A673 (cell line): ENCODE measurements at regions not wholly inside any gene's neighbourhood (a gene's known extent, or its start where the extent isn't known, plus 50 kb on each side); places are given as distances from the start of the nearest gene placed in this dataset.

Experiments
- BruUV-seq: library from RNA; stranded (reverse); fragments of 400-500 nt; replicated peaks from 2 replicates; lab custom pipeline; 2021; lab: Mats Ljungman, UMichigan
- CTCF ChIA-PET: fragments of 300-600 bp; sonication (Branson Sonifier 250); formaldehyde crosslinking; loops from one replicate; lab custom pipeline; 2022; ENCODE audit warnings: antibody characterized with exemption; lab: Charles Lee
- POLR2A ChIA-PET: fragments of 300-600 bp; sonication (Branson Sonifier 250); formaldehyde crosslinking; loops from one replicate; lab custom pipeline; 2022; ENCODE audit warnings: antibody characterized with exemption; ENCODE audit not compliant: low non-redundant PET; lab: Charles Lee
- DNase-seq: peaks from one replicate; pipeline ENCODE4 v3.0.0-alpha.2; 2015; ENCODE audit warnings: low spot score
- H3K27ac ChIP-seq: fragments of 200-600 bp; sonication (generic); 2 replicates; pipeline ENCODE4 v1.5.1; 2016; ENCODE audit warnings: mixed run types, low read depth, mild to moderate bottlenecking, mixed read lengths, antibody characterized with exemption, low read length; ENCODE audit not compliant: poor library complexity, severe bottlenecking
- H3K27me3 ChIP-seq: fragments of 200-600 bp; sonication (generic); replicated peaks from 2 replicates; pipeline ENCODE4 v1.6.1; 2017; ENCODE audit warnings: mixed run types, low read depth, mild to moderate bottlenecking, mixed read lengths, antibody characterized with exemption, low read length; ENCODE audit not compliant: insufficient read depth, poor library complexity
- H3K36me3 ChIP-seq: fragments of 200-600 bp; sonication (generic); 2 replicates; pipeline ENCODE4 v1.6.1; 2016; ENCODE audit warnings: mixed run types, mild to moderate bottlenecking, mixed read lengths, antibody characterized with exemption, low read length; ENCODE audit not compliant: insufficient read depth, poor library complexity, severe bottlenecking
- H3K4me1 ChIP-seq: fragments of 200-600 bp; sonication (generic); 2 replicates; pipeline ENCODE4 v1.6.1; 2017; ENCODE audit warnings: mixed run types, mild to moderate bottlenecking, mixed read lengths, antibody characterized with exemption, low read length; ENCODE audit not compliant: insufficient read depth, poor library complexity, severe bottlenecking
- H3K4me3 ChIP-seq: fragments of 200-600 bp; sonication (generic); 2 replicates; pipeline ENCODE4 v1.5.1; 2016; ENCODE audit warnings: low read depth, mixed run types, mild to moderate bottlenecking, mixed read lengths, low read length; ENCODE audit not compliant: poor library complexity, severe bottlenecking
- H3K9me3 ChIP-seq: fragments of 200-600 bp; sonication (generic); 2 replicates; pipeline ENCODE4 v1.6.1; 2016; ENCODE audit warnings: mixed run types, low read depth, mild to moderate bottlenecking, mixed read lengths, antibody characterized with exemption, low read length; ENCODE audit not compliant: poor library complexity, severe bottlenecking
- CTCF ChIP-seq: fragments of 300-800, 200-600 bp; sonication (generic); conservative IDR thresholded peaks from 2 replicates; pipeline ENCODE4 v1.5.1; 2017; ENCODE audit warnings: low read depth, mild to moderate bottlenecking, antibody characterized with exemption, low read length, moderate library complexity, mixed read lengths
- EZH2 ChIP-seq: fragments of 200-600 bp; sonication (generic); IDR thresholded peaks from 2 replicates; pipeline ENCODE4 v1.6.1; 2017; ENCODE audit warnings: borderline replicate concordance, low read depth, mild to moderate bottlenecking, mixed read lengths, antibody characterized with exemption, low read length; ENCODE audit not compliant: poor library complexity, severe bottlenecking
- intact Hi-C: fragments of 100-400 bp; cut with micrococcal nuclease; formaldehyde crosslinking; loops from one replicate; pipeline ENCODE4 v1.10.0; 2022; ENCODE audit not compliant: unreplicated experiment

GRCh38 chr17:31748881-31749280 lies 110.2 kb downstream of the COPRS start:
- POLR2A ChIA-PET = no interaction called here
- intact Hi-C loops = no loop called here
- no peak for DNase-seq
- no peaks in the 10 kb centered on the region for H3K9me3 ChIP-seq
- H3K27me3 ChIP-seq = no peaks in the 10 kb centered on the region
- no peaks in the 10 kb centered on the region for H3K4me1 ChIP-seq
- TF ChIP-seq CTCF (no peak), EZH2 (no peak)
- CTCF ChIA-PET = no interaction called here
- BruUV-seq = no TSS peak
- no peaks in the 10 kb centered on the region for H3K36me3 ChIP-seq
- no peak overlapping the region for H3K27ac ChIP-seq
- no peak overlapping the region for H3K4me3 ChIP-seq

GRCh38 chr17:31746884-31747495 lies 112.1 kb downstream of the COPRS start:
- CTCF ChIA-PET = no interaction called here
- TF ChIP-seq EZH2 (no peak), CTCF (no peak)
- BruUV-seq = no TSS peak

GRCh38 chr17:31745964-31746600 lies 113.0 kb downstream of the COPRS start:
- POLR2A ChIA-PET = no interaction called here

More at GRCh38 chr17:31746884-31747495, 112.1 kb downstream of the COPRS start:
- Histone ChIP-seq H3K27me3 (no peaks in the 10 kb centered on the region), H3K4me3 (no peak overlapping the region), H3K27ac (no peak overlapping the region), H3K4me1 (no peaks in the 10 kb centered on the region), H3K36me3 (no peaks in the 10 kb centered on the region), H3K9me3 (no peaks in the 10 kb centered on the region)
- POLR2A ChIA-PET = no interaction called here
- no peak for DNase-seq
- intact Hi-C loops = no loop called here

More at GRCh38 chr17:31745964-31746600, 113.0 kb downstream of the COPRS start:
- Histone ChIP-seq H3K27ac (no peak overlapping the region), H3K4me3 (no peak overlapping the region), H3K27me3 (no peaks in the 10 kb centered on the region), H3K9me3 (no peaks in the 10 kb centered on the region), H3K36me3 (no peaks in the 10 kb centered on the region), H3K4me1 (no peaks in the 10 kb centered on the region)
- CTCF ChIA-PET = no interaction called here
- no peak for DNase-seq
- intact Hi-C loops = no loop called here
- no TSS peak for BruUV-seq
- TF ChIP-seq CTCF = no peak
- no peak for TF ChIP-seq EZH2
